GM12878 (cell line): ENCODE measurements at regions not wholly inside any gene's neighbourhood (a gene's known extent, or its start where the extent isn't known, plus 50 kb on each side); places are given as distances from the start of the nearest gene placed in this dataset.

Experiments used
- ATAC-seq: fragments of 200-7000 bp; cut with Tn5 transposase; 3 replicates; pipeline ENCODE4 v1.9.1; 2020; ENCODE audit warnings: mild to moderate bottlenecking, moderate library complexity
- BruUV-seq: library from RNA; stranded (reverse); fragments of 400-500 nt; replicated peaks from 2 replicates; lab custom pipeline; 2021; lab: Mats Ljungman, UMichigan
- CTCF ChIA-PET: fragments of 300-600 bp; sonication (Branson Sonifier 250); formaldehyde crosslinking; extraction: SDS; loops from one replicate; lab custom pipeline; 2021; ENCODE audit warnings: inconsistent platforms; lab: Yijun Ruan, JAX
- POLR2A ChIA-PET: fragments of 350-600 bp; formaldehyde crosslinking; extraction: SDS; loops from one replicate; lab custom pipeline; 2021; ENCODE audit warnings: inconsistent platforms; lab: Charles Lee
- RAD21 ChIA-PET: fragments of 300-600 bp; sonication (Branson Sonifier 250); formaldehyde crosslinking; loops from one replicate; lab custom pipeline; 2023; ENCODE audit warnings: antibody characterized with exemption; ENCODE audit not compliant: unreplicated experiment; lab: Charles Lee
- SMC1A ChIA-PET: fragments of 300-600 bp; sonication (Branson Sonifier 250); formaldehyde crosslinking; loops from one replicate; lab custom pipeline; 2023; ENCODE audit not compliant: unreplicated experiment, uncharacterized antibody; lab: Charles Lee
- DNase-seq: peaks from one replicate; pipeline ENCODE4 v3.0.0-alpha.2; 2011; ENCODE audit warnings: low read depth, low spot score
- FAIRE-seq: peaks from 3 replicates; lab custom pipeline; 2011; peaks lifted over from hg19 to GRCh38; lab: Jason Lieb, UNC
- H2AFZ ChIP-seq: 2 replicates; pipeline ENCODE4 v1.6.0; 2011; ENCODE audit warnings: low read depth, low read length, control low read depth; ENCODE audit not compliant: control insufficient read depth
- H3K27ac ChIP-seq: 2 replicates; pipeline ENCODE4 v1.5.1; 2011; ENCODE audit warnings: control low read depth; ENCODE audit not compliant: control insufficient read depth, insufficient read depth
- H3K27me3 ChIP-seq, 2 experiments: replicated peaks in 1 of 2; 2 replicates each; pipeline versions ENCODE4 v1.6.0 to v1.6.1; 2011; ENCODE audit warnings: low read length in 1 of 2; ENCODE audit not compliant: control insufficient read depth in 2 of 2, insufficient read depth in 2 of 2
- H3K36me3 ChIP-seq, 2 experiments: 2 replicates each; pipeline ENCODE4 v1.5.1; 2011; ENCODE audit warnings: low read length in 1 of 2; ENCODE audit not compliant: control insufficient read depth in 2 of 2, insufficient read depth in 2 of 2
- H3K4me1 ChIP-seq: 2 replicates; pipeline ENCODE4 v1.6.1; 2011; ENCODE audit warnings: mild to moderate bottlenecking, low read length, moderate library complexity, mixed read lengths; ENCODE audit not compliant: control insufficient read depth, insufficient read depth
- H3K4me2 ChIP-seq: 2 replicates; pipeline ENCODE4 v1.6.0; 2011; ENCODE audit warnings: control low read depth; ENCODE audit not compliant: control insufficient read depth, insufficient read depth
- H3K4me3 ChIP-seq: fragments of 200-600 bp; sonication (generic); 2 replicates; pipeline ENCODE4 v1.5.1; 2016
- H3K79me2 ChIP-seq: 2 replicates; pipeline ENCODE4 v1.6.0; 2011; ENCODE audit warnings: low read length; ENCODE audit not compliant: control insufficient read depth, insufficient read depth
- H3K9ac ChIP-seq: 2 replicates; pipeline ENCODE4 v1.8.0; 2011; ENCODE audit warnings: low read length, control low read depth, mixed read lengths; ENCODE audit not compliant: control insufficient read depth, insufficient read depth
- H3K9me3 ChIP-seq: replicated peaks from 3 replicates; pipeline ENCODE4 v1.5.1; 2011; ENCODE audit warnings: mild to moderate bottlenecking, low read length; ENCODE audit not compliant: control insufficient read depth, insufficient read depth
- H4K20me1 ChIP-seq: 2 replicates; pipeline ENCODE4 v1.6.0; 2011; ENCODE audit not compliant: control insufficient read depth, insufficient read depth
- BACH1 ChIP-seq: fragments of 450-650 bp; IDR thresholded peaks from 2 replicates; pipeline ENCODE4 v1.6.1; 2017; ENCODE audit warnings: mild to moderate bottlenecking, borderline replicate concordance
- GATAD2B ChIP-seq: fragments of 450-650 bp; conservative IDR thresholded peaks from 2 replicates; pipeline ENCODE4 v1.6.1; 2017; ENCODE audit warnings: low read depth, mild to moderate bottlenecking, moderate library complexity
- HCFC1 ChIP-seq: fragments of 150-350 bp; IDR thresholded peaks from 2 replicates; pipeline ENCODE4 v1.6.1; 2014; ENCODE audit warnings: low read length
- HDAC2 ChIP-seq: fragments of 200-600 bp; sonication (generic); IDR thresholded peaks from 2 replicates; pipeline ENCODE4 v1.6.1; 2017
- IRF4 ChIP-seq: IDR thresholded peaks from 2 replicates; pipeline ENCODE4 v1.6.1; 2011; ENCODE audit warnings: low read depth, low read length
- NFIC ChIP-seq: IDR thresholded peaks from 2 replicates; pipeline ENCODE4 v1.6.1; 2012; ENCODE audit warnings: low read depth, mild to moderate bottlenecking, inconsistent platforms, low read length, moderate library complexity
- POLR2AphosphoS5 ChIP-seq: IDR thresholded peaks from 2 replicates; pipeline ENCODE4 v1.6.1; 2011; ENCODE audit warnings: mild to moderate bottlenecking, low read length, inconsistent platforms
- RAD51 ChIP-seq: fragments of 450-650 bp; IDR thresholded peaks from 2 replicates; pipeline ENCODE4 v1.6.1; 2016; ENCODE audit warnings: moderate library complexity, mild to moderate bottlenecking, inconsistent platforms
- RBBP5 ChIP-seq: fragments of 200-600 bp; sonication (generic); conservative IDR thresholded peaks from 2 replicates; pipeline ENCODE4 v1.6.1; 2016
- ZBED1 ChIP-seq: IDR thresholded peaks from 2 replicates; pipeline ENCODE4 v1.6.1; 2016; ENCODE audit warnings: borderline replicate concordance
- ZNF207 ChIP-seq: fragments of 450-650 bp; IDR thresholded peaks from 2 replicates; pipeline ENCODE4 v1.6.1; 2014; ENCODE audit warnings: antibody characterized with exemption, mild to moderate bottlenecking, borderline replicate concordance
- ZNF274 ChIP-seq: IDR thresholded peaks from one replicate; pipeline ENCODE4 v1.8.0; 2011; ENCODE audit not compliant: insufficient read length, insufficient read depth
- ZNF384 ChIP-seq: IDR thresholded peaks from 2 replicates; pipeline ENCODE4 v1.6.1; 2012; ENCODE audit warnings: low read depth, mild to moderate bottlenecking, low read length, improper control_type of control experiment, borderline replicate concordance
- ZNF622 ChIP-seq: fragments of 450-650 bp; IDR thresholded peaks from 2 replicates; pipeline ENCODE4 v1.6.1; 2017; ENCODE audit warnings: mild to moderate bottlenecking, inconsistent platforms
- WGBS: methylation state at CpG from one replicate; pipeline ENCODE4 v1.1.6; 2016; ENCODE audit warnings: low lambda C conversion rate; ENCODE audit not compliant: insufficient replicate concordance, insufficient coverage; ENCODE audit errors: missing lambda C conversion rate; 5-methylcytosine and 5-hydroxymethylcytosine counted together
- in situ Hi-C: fragments of 300-500 bp; cut with MboI; formaldehyde crosslinking; loops from 9 replicates; pipeline ENCODE4 v1.14.3; 2018; ENCODE audit warnings: mixed read lengths
- intact Hi-C: fragments of 100-400 bp; cut with micrococcal nuclease; formaldehyde crosslinking; loops from one replicate; pipeline ENCODE4 v1.14.2; 2022; ENCODE audit not compliant: unreplicated experiment

DNA sequence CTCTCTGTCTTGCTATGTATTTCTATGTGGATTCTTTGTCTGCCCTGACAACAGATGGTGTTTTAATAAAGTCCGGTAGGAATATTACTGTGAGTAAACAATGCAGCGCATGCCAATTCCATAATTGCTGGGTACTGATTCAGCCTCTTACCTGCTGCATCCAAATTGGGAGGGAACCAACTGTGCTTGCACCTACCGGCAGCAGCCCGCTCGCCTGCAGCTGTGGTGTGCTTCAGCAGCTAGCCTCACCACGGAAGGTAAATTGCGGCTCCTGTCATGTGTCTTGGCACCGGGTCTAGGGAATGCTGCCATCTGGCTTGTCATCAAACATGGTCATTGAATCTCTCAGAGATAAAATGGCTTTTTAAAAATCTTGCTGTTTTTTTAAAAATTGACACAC is 704.8 kb upstream of the SLC35B3 start:
- Histone ChIP-seq H3K36me3 (no peaks in the 10 kb centered on the region), H3K4me1 (no peaks in the 10 kb centered on the region), H3K27ac (no peak overlapping the region), H3K79me2 (no peaks in the 10 kb centered on the region), H2AFZ (no peak overlapping the region), H3K4me3 (no peak overlapping the region), H3K4me2 (no peak overlapping the region)
- POLR2A ChIA-PET, result no interaction called here
- RAD21 ChIA-PET, result no interaction called here
- no peak for FAIRE-seq
- in situ Hi-C loops, result no loop called here
- 60% methylated on average over 8 of the region's 8 CpGs for WGBS
- TF ChIP-seq ZBED1 (no peak), RBBP5 (no peak), HCFC1 (no peak), NFIC (no peak), BACH1 (no peak), RAD51 (no peak), GATAD2B (no peak), ZNF622 (no peak), IRF4 (no peak), ZNF207 (no peak), ZNF274 (no peak), ZNF384 (no peak), HDAC2 (no peak), POLR2AphosphoS5 (no peak)
- TF ChIP-seq, all 136 proteins: peak for 0
- BruUV-seq, result no TSS peak
- ATAC-seq, result no peak
- intact Hi-C loops, result no loop called here
- CTCF ChIA-PET, result no interaction called here
- H3K27me3 ChIP-seq, result no peaks in the 10 kb centered on the region
- no peaks in the 10 kb centered on the region for H3K9me3 ChIP-seq
- H3K9ac ChIP-seq, result no peak overlapping the region
- SMC1A ChIA-PET, result no interaction called here
- no peak for DNase-seq
- H4K20me1 ChIP-seq, result no peaks in the 10 kb centered on the region
